ENCODE measurements at regions not wholly inside any gene's neighbourhood (a gene's known extent, or its start where the extent isn't known, plus 50 kb on each side); places are given as distances from the start of the nearest gene placed in this dataset.

GRCh38 chr2:62587592-62587991 is 81.6 kb upstream of the TMEM17 start:
- H3K4me2 ChIP-seq (ENCODE audit: low read length), result no peak overlapping the region

GRCh38 chr2:62586981-62587380 is 81.0 kb upstream of the TMEM17 start:
- POLR2A ChIA-PET (ENCODE audit: unreplicated experiment), result no interaction called here
- intact Hi-C loops (cut with micrococcal nuclease), result no loop called here
- no peak overlapping the region for H3K4me2 ChIP-seq (ENCODE audit: low read length)
- no peaks in the 10 kb centered on the region for H3K27me3 ChIP-seq (ENCODE audit: low read length)
- DNase-seq (peak; percentile 51), ATAC-seq (peak; percentile 53; the same call in 1 of the 2 replicates)
- BruUV-seq (replicated peaks), result no TSS peak
- no peaks in the 10 kb centered on the region for H3F3A ChIP-seq (ENCODE audit: low read length, unreplicated experiment)
- no peaks in the 10 kb centered on the region for H3K36me3 ChIP-seq (ENCODE audit: low read depth, low read length)
- no peak overlapping the region for H3K4me3 ChIP-seq (ENCODE audit: low read length)
- H3K9me2 ChIP-seq (replicated peaks; ENCODE audit: low read length), result no peaks in the 10 kb centered on the region
- TF ChIP-seq EZH2 (IDR thresholded peaks at IDR 0.05; ENCODE audit: low read length, unreplicated experiment) (no peak), CTCF (conservative IDR thresholded peaks at IDR 0.05; ENCODE audit: low read depth, low read length) (no peak)
- peaks cover 4% of the 10 kb centered on the region; the same call in 1 of the 2 replicates for H3K4me1 ChIP-seq (ENCODE audit: insufficient read depth, low read length)
- H3K27ac ChIP-seq (ENCODE audit: low read length), result no peak overlapping the region
- no peak overlapping the region for H3K9ac ChIP-seq (ENCODE audit: low read length)
- CTCF ChIA-PET, result no interaction called here
- no peaks in the 10 kb centered on the region for H4K20me1 ChIP-seq (ENCODE audit: low read length)
- H3K9me3 ChIP-seq (ENCODE audit: low read length), result no peaks in the 10 kb centered on the region
- H2AFZ ChIP-seq (ENCODE audit: low read length), result no peak overlapping the region
- no peaks in the 10 kb centered on the region for H3K79me2 ChIP-seq (ENCODE audit: low read length)

More at GRCh38 chr2:62587592-62587991, 81.6 kb upstream of the TMEM17 start:
- Histone ChIP-seq H4K20me1 (ENCODE audit: low read length) (no peaks in the 10 kb centered on the region), H3K27me3 (ENCODE audit: low read length) (no peaks in the 10 kb centered on the region), H3K36me3 (ENCODE audit: low read depth, low read length) (no peaks in the 10 kb centered on the region), H3K9me2 (replicated peaks; ENCODE audit: low read length) (no peaks in the 10 kb centered on the region), H3K9ac (ENCODE audit: low read length) (no peak overlapping the region), H3K4me1 (ENCODE audit: insufficient read depth, low read length) (peaks cover 4% of the 10 kb centered on the region; the same call in 1 of the 2 replicates), H3K79me2 (ENCODE audit: low read length) (no peaks in the 10 kb centered on the region), H3K27ac (ENCODE audit: low read length) (no peak overlapping the region), H2AFZ (ENCODE audit: low read length) (no peak overlapping the region), H3F3A (ENCODE audit: low read length, unreplicated experiment) (no peaks in the 10 kb centered on the region), H3K4me3 (ENCODE audit: low read length) (no peak overlapping the region), H3K9me3 (ENCODE audit: low read length) (no peaks in the 10 kb centered on the region)
- no peak for TF ChIP-seq CTCF (conservative IDR thresholded peaks at IDR 0.05; ENCODE audit: low read depth, low read length)
- no peak for TF ChIP-seq EZH2 (IDR thresholded peaks at IDR 0.05; ENCODE audit: low read length, unreplicated experiment)
- no peak for TF ChIP-seq EZH2phosphoT487 (IDR thresholded peaks at IDR 0.05; ENCODE audit: borderline replicate concordance, low read length)
- ChIA-PET CTCF (no interaction called here), POLR2A (ENCODE audit: unreplicated experiment) (no interaction called here)
- DNase-seq (no peak), ATAC-seq (no peak)
- intact Hi-C loops (cut with micrococcal nuclease), result no loop called here
- no TSS peak for BruUV-seq (replicated peaks)

GRCh38 chr2:62578803-62579640 is 73.0 kb upstream of the TMEM17 start:
- no peaks in the 10 kb centered on the region for H3K9me2 ChIP-seq (replicated peaks; ENCODE audit: low read length)
- BruUV-seq (replicated peaks), result no TSS peak
- peak overlapping the region; percentile 38 for H3K4me3 ChIP-seq (ENCODE audit: low read length)
- H3K79me2 ChIP-seq (ENCODE audit: low read length), result no peaks in the 10 kb centered on the region
- H3K9me3 ChIP-seq (ENCODE audit: low read length), result no peaks in the 10 kb centered on the region
- peak overlapping the region; percentile 18 for H2AFZ ChIP-seq (ENCODE audit: low read length)
- ATAC-seq (peak; percentile 69), DNase-seq (peak; percentile 95)
- peak overlapping the region; percentile 74 for H3K4me2 ChIP-seq (ENCODE audit: low read length)
- ChIA-PET POLR2A (ENCODE audit: unreplicated experiment) (interaction anchor here (0.5 to 1.3 kb wide), 3 partner anchors 73 to 611 kb away, joined by 5 to 12 read pairs (median 6); partner anchors contain the start of genes EHBP1 and TMEM17), CTCF (interaction anchor here (0.6 kb wide), 1 partner anchor 73 kb away, joined by 4 read pairs; no protein-coding TSS in a partner anchor)
- peak overlapping the region; percentile 85 for H3K9ac ChIP-seq (ENCODE audit: low read length)
- H4K20me1 ChIP-seq (ENCODE audit: low read length), result no peaks in the 10 kb centered on the region
- TF ChIP-seq EZH2phosphoT487 (IDR thresholded peaks at IDR 0.05; ENCODE audit: borderline replicate concordance, low read length) (no peak), CTCF (conservative IDR thresholded peaks at IDR 0.05; ENCODE audit: low read depth, low read length) (no peak), EZH2 (IDR thresholded peaks at IDR 0.05; ENCODE audit: low read length, unreplicated experiment) (no peak)
- no peaks in the 10 kb centered on the region; the same call in 1 of the 2 replicates for H3K36me3 ChIP-seq (ENCODE audit: low read depth, low read length)
- H3K27ac ChIP-seq (ENCODE audit: low read length), result peak overlapping the region; percentile 94
- H3K27me3 ChIP-seq (ENCODE audit: low read length), result no peaks in the 10 kb centered on the region
- intact Hi-C loops (cut with micrococcal nuclease), result loop anchor here (1.0 to 2.0 kb wide), 7 partner anchors 25 to 196 kb away; partner anchors contain the start of genes EHBP1 and TMEM17
- H3K4me1 ChIP-seq (ENCODE audit: insufficient read depth, low read length), result peaks cover 29% of the 10 kb centered on the region
- peaks cover 13% of the 10 kb centered on the region for H3F3A ChIP-seq (ENCODE audit: low read length, unreplicated experiment)

Measured in PC-3 (cell line).